Lower leg skin (tissue), 3 donors: ENCODE measurements at regions not wholly inside any gene's neighbourhood (a gene's known extent, or its start where the extent isn't known, plus 50 kb on each side); places are given as distances from the start of the nearest gene placed in this dataset.

ENCODE experiments used
- CTCF ChIP-seq, 3 donors: fragments of 450-650 bp; IDR thresholded peaks; one replicate each; pipeline ENCODE4 v1.5.1; 2016; ENCODE audit warnings: antibody characterized with exemption in 3 of 3, mild to moderate bottlenecking in 3 of 3, moderate library complexity in 2 of 3
- POLR2A ChIP-seq, 2 donors: fragments of 450-650 bp; IDR thresholded peaks; one replicate each; pipeline ENCODE4 v1.6.1; 2016 to 2017; ENCODE audit warnings: antibody characterized with exemption in 2 of 2, mild to moderate bottlenecking in 1 of 2, moderate library complexity in 1 of 2

DNA sequence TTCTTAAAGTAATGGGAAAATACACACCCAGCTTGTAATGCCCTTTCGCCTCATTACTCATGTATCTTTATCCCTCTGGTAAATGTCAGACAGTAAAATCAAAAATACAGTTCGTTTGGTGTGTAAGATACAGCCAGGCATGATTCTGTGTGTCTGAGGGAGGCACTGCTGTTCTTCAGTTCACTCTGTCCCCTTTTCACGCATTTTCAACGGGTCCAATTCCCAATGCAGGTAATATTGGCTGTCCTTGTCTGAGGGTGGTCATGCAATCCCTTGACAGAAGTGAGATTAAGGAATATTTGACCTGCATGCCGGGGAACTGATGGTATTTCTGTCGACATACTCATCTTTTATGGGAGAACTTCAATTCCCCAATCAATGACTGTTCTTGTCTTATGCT lies 587.2 kb upstream of the NXPH2 start:
- TF ChIP-seq POLR2A (IDR thresholded peaks at IDR 0.05) (no peak), CTCF (IDR thresholded peaks at IDR 0.05) (no peak)
